Aorta (tissue), 5 donors: ENCODE measurements at regions not wholly inside any gene's neighbourhood (a gene's known extent, or its start where the extent isn't known, plus 50 kb on each side); places are given as distances from the start of the nearest gene placed in this dataset.
"Not testable (repeated sequence)": the region's sequence is repeated elsewhere in the genome, so short reads cannot be mapped to it uniquely, and the experiment has no call there.

Experiments
- ATAC-seq: fragments of 200-7000 bp; cut with Tn5 transposase; one replicate; pipeline ENCODE4 v1.9.1; 2022; ENCODE audit warnings: moderate library complexity; ENCODE audit not compliant: low FRiP score
- DNase-seq, 2 donors: peaks; one replicate each; pipeline ENCODE4 v3.0.0-alpha.2; 2020
- H3K27ac ChIP-seq, 2 donors: one replicate each; pipeline ENCODE4 v1.5.1; 2013; ENCODE audit warnings: low read length in 2 of 2, mild to moderate bottlenecking in 2 of 2, moderate library complexity in 2 of 2, control low read depth in 1 of 2, inconsistent platforms in 1 of 2, low read depth in 1 of 2
- H3K27me3 ChIP-seq, 2 donors: one replicate each; pipeline ENCODE4 v1.6.1; 2013; ENCODE audit warnings: control low read depth in 1 of 2, low read length in 1 of 2, mild to moderate bottlenecking in 1 of 2, moderate library complexity in 1 of 2; ENCODE audit not compliant: insufficient read depth in 2 of 2, control insufficient read depth in 1 of 2
- H3K36me3 ChIP-seq, 2 donors: one replicate each; pipeline ENCODE4 v1.6.1; 2013; ENCODE audit warnings: control low read depth in 1 of 2, low read length in 1 of 2, mild to moderate bottlenecking in 1 of 2; ENCODE audit not compliant: insufficient read depth in 2 of 2, control insufficient read depth in 1 of 2
- H3K4me1 ChIP-seq, 2 donors: one replicate each; pipeline ENCODE4 v1.6.1; 2013; ENCODE audit warnings: low read length in 2 of 2, control low read depth in 1 of 2, mild to moderate bottlenecking in 1 of 2, moderate library complexity in 1 of 2; ENCODE audit not compliant: insufficient read depth in 2 of 2, control insufficient read depth in 1 of 2
- H3K4me3 ChIP-seq, 2 donors: one replicate each; pipeline ENCODE4 v1.5.1; 2013; ENCODE audit warnings: low read length in 2 of 2, control low read depth in 1 of 2, mild to moderate bottlenecking in 1 of 2
- H3K9me3 ChIP-seq: one replicate; pipeline ENCODE4 v1.6.1; 2013; ENCODE audit warnings: mild to moderate bottlenecking, low read length; ENCODE audit not compliant: control insufficient read depth
- WGBS, 2 donors: extraction: QIAGEN DNeasy Blood & Tissue Kit; methylation state at CpG; one replicate each; pipeline ENCODE4 v1.1.7; 2013; 5-methylcytosine and 5-hydroxymethylcytosine counted together
- intact Hi-C, 2 donors: fragments of 100-400 bp; cut with DNase I; formaldehyde crosslinking; loops; one replicate each; pipeline versions ENCODE4 v1.14.2 to v1.15.0; 2022
- donor health status: healthy with polysubstance abuse.
- donor health status: Bipolar disorder and iron deficiency.
- donor health status: DM: no; HTN: no; CAD: no.
- donor health status: DM: no; HTN: no; CAD: no.
- donor health status: DM: yes; HTN: yes; CAD: no.

DNA sequence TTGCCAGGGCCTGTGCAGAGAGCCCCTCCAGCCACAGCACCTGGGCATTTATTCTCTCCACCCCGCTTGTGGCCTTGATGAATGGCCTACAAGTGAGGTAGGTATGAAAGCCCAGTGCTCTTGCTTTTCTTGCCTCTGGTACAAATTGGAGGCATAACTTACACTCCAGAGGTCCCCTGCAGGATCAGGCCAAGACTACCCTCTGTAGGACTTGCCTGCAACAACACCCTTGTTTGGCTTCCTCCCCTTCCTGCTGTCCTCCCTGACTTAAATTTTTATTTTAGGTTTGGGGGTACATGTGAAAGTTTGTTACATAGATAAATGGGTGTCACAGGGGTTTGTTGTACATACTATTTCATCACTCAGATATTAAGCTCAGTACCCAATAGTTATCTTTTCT lies 95.7 kb downstream of the CDC42EP3 start:
- intact Hi-C loops = loop anchor here in 1 of 2 donors (5.0 kb wide), 1 partner anchor 37 kb away; no protein-coding TSS in a partner anchor
- H3K4me1 ChIP-seq = peaks cover 0 to 2% of the 10 kb centered on the region in 2 donors
- ATAC-seq (no peak), DNase-seq (no peak)
- H3K4me3 ChIP-seq = no peak overlapping the region
- no peaks in the 10 kb centered on the region for H3K36me3 ChIP-seq
- 95 to 97% methylated on average over 1 of the region's 1 CpG for WGBS, 2 donors
- H3K27ac ChIP-seq = no peak overlapping the region
- no peaks in the 10 kb centered on the region for H3K9me3 ChIP-seq
- no peaks in the 10 kb centered on the region for H3K27me3 ChIP-seq

DNA sequence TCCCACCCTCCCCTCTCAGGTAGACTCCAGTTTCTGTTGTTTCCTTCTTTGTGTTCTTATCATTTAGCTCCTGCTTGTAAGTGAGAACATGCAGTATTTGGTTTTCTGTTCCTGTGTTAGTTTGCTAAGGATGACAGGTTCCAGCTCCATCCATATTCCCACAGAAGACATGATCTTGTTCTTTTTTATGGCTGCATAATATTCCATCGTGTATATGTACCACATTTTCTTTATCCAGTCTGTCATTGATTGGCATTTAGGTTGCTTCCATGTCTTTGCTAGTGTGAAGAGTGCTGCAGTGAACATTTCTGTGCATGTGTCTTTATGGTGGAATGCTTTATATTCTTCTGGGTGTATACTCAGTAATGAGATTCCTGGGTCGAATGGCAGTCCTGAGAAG lies 95.2 kb downstream of the CDC42EP3 start:
- not testable (repeated sequence) for H3K27me3 ChIP-seq, ATAC-seq, H3K4me1 ChIP-seq, H3K9me3 ChIP-seq, DNase-seq, H3K36me3 ChIP-seq, H3K4me3 ChIP-seq, H3K27ac ChIP-seq
- intact Hi-C loops = loop anchor here in 1 of 2 donors (5.0 kb wide), 1 partner anchor 36 kb away; no protein-coding TSS in a partner anchor
- 91 to 95% methylated on average over 2 of the region's 2 CpGs for WGBS, 2 donors

DNA sequence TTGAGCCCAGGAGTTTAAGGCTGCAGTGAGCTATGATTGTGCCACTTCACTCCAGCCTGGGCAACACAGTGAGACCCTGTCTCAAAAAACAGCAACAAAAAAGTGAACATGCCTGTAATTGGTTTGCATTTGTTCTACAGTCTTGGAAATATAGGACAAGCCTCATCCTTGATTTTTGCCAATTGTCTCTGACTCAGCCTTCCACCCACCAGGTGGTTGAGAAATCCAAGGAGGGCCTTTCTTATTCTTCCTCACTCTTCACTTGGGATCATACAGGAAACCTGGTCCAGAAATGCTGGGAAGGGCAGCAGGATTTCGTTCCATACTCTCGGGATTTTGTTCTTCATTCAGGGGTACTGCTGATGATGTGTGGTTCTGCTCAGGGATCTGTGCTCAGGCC lies 94.6 kb downstream of the CDC42EP3 start:
- H3K9me3 ChIP-seq = no peaks in the 10 kb centered on the region
- H3K4me3 ChIP-seq = no peak overlapping the region
- H3K4me1 ChIP-seq = peaks cover 0 to 2% of the 10 kb centered on the region in 2 donors
- H3K36me3 ChIP-seq = no peaks in the 10 kb centered on the region
- no peak overlapping the region for H3K27ac ChIP-seq
- WGBS, 2 donors = 96 to 97% methylated on average over 2 of the region's 2 CpGs
- ATAC-seq = no peak
- H3K27me3 ChIP-seq = no peaks in the 10 kb centered on the region
- intact Hi-C loops = loop anchor here in 1 of 2 donors (5.0 kb wide), 1 partner anchor 35 kb away; no protein-coding TSS in a partner anchor
- DNase-seq = no peak

- H3K4me1 ChIP-seq = peaks cover 2 to 8% of the 10 kb centered on the region in 2 donors
- no peak overlapping the region for H3K27ac ChIP-seq
- no peak overlapping the region for H3K4me3 ChIP-seq
- 96 to 97% methylated on average over 3 of the region's 3 CpGs for WGBS, 2 donors
- H3K27me3 ChIP-seq = no peaks in the 10 kb centered on the region
- H3K36me3 ChIP-seq = no peaks in the 10 kb centered on the region
- no peak for ATAC-seq
- H3K9me3 ChIP-seq = no peaks in the 10 kb centered on the region
- intact Hi-C loops = loop anchor here in 1 of 2 donors (5.0 kb wide), 1 partner anchor 33 kb away; no protein-coding TSS in a partner anchor
- no peak for DNase-seq
These were observed 92.2 kb downstream of the CDC42EP3 start for GRCh38 chr2:37579192-37579713.

DNA sequence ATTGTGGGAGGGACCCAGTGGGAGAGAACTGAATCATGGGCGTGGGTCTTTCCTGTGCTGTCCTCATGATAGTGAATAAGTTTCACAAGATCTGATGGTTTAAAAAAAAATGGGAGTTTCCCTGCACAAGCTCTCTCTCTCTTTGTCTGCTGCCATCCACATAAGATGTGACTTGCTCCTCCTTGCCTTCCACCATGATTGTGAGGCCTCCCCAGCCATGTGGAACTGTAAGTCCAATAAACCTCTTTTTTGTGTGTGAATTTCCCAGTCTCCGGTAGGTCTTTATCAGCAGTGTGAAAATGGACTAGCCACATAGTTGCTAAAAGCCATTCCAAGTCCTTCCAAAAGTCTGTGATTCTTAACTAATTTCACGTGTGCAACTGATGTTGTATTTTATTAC lies 91.5 kb downstream of the CDC42EP3 start:
- H3K4me1 ChIP-seq = peaks cover 2 to 11% of the 10 kb centered on the region in 2 donors

DNA sequence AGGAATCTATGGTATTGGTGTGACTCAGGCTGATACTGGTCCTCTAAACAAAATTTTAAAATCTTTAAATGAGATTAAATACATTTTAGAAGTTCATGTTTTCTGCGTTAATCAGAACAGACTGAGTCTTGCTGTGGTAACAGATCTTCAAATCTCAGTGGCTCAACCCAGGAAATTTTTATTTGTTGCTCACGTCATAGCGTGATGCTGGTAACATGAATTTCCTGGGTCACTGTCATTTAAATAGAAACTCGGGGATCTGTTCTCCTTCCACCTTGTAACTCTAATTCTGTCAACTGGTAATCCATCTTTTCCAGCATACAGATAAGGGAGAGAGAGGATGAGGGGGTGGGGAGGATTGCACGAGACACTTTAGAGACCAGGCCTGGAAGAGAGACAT lies 90.0 kb downstream of the CDC42EP3 start:
- no peaks in the 10 kb centered on the region for H3K27me3 ChIP-seq
- ATAC-seq (no peak), DNase-seq (no peak)
- intact Hi-C loops = no loop called here
- WGBS, 2 donors = 91 to 94% methylated on average over 5 of the region's 5 CpGs
- H3K36me3 ChIP-seq = no peaks in the 10 kb centered on the region
- H3K4me1 ChIP-seq = peaks cover 4 to 12% of the 10 kb centered on the region in 2 donors
- H3K4me3 ChIP-seq = no peak overlapping the region
- H3K9me3 ChIP-seq = no peaks in the 10 kb centered on the region
- no peak overlapping the region for H3K27ac ChIP-seq

More for the DNA sequence above, 91.5 kb downstream of the CDC42EP3 start:
- H3K4me3 ChIP-seq, ATAC-seq, DNase-seq, H3K9me3 ChIP-seq, H3K36me3 ChIP-seq, H3K27me3 ChIP-seq, H3K27ac ChIP-seq: not testable (repeated sequence)
- intact Hi-C loops = loop anchor here in 1 of 2 donors (5.0 kb wide), 1 partner anchor 32 kb away; no protein-coding TSS in a partner anchor
- WGBS, 2 donors = 90 to 96% methylated on average over 3 of the region's 3 CpGs

GRCh38 chr2:37582481-37583220 lies 88.8 kb downstream of the CDC42EP3 start:
- Histone ChIP-seq H3K4me3 (peak overlapping the region in 1 of 2 donors; percentile 64), H3K27ac (no peak overlapping the region), H3K4me1 (peaks cover 4 to 14% of the 10 kb centered on the region in 2 donors), H3K36me3 (no peaks in the 10 kb centered on the region), H3K27me3 (no peaks in the 10 kb centered on the region), H3K9me3 (no peaks in the 10 kb centered on the region)
- intact Hi-C loops = no loop called here
- ATAC-seq (no peak), DNase-seq (no peak)
- 18 to 24% methylated on average over 16 of the region's 16 CpGs for WGBS, 2 donors

DNA sequence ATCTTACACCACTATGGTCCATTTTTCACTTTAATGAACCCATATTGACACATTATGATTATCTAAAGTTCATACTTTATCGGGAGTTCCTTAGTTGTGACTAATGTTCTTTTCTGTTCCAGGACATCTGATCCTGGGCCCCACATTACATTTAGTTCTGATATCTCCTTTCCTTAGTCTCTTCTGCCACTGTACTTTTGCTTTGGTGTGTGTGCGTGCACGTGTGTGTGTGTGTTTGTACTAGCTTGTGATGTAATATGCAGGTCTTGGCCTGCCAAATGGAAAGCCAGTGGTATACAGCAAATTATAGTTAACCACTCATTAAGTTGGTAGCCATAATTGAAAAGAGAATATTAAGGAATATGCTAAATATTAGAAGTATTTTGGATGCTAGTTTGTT lies 88.0 kb downstream of the CDC42EP3 start:
- intact Hi-C loops = no loop called here
- Histone ChIP-seq H3K27ac (no peak overlapping the region), H3K4me1 (peaks cover 4 to 14% of the 10 kb centered on the region in 2 donors), H3K9me3 (no peaks in the 10 kb centered on the region), H3K4me3 (no peak overlapping the region), H3K27me3 (no peaks in the 10 kb centered on the region), H3K36me3 (no peaks in the 10 kb centered on the region)
- ATAC-seq (no peak), DNase-seq (no peak)
- 37 to 39% methylated on average over 3 of the region's 3 CpGs for WGBS, 2 donors

DNA sequence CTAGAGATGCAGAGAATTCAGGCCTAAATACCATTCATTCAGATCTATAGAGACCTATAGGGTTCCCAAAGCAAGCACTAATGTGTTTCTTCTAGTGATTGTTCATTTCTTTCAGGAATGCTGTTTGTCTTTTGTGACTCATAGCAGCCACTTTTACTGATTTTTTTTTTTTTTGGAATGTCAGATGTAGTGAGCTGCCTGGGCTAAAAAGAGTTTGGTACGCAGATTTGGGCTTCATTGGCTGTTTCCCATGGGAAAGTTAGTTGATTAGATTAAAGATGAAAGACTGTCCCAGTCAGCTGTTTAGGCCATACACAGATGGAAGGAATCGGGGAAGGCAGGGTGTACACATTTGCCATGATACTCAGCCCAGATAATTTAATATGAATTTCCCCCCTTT lies 87.6 kb downstream of the CDC42EP3 start:
- H3K27ac ChIP-seq = peak overlapping the region in 1 of 2 donors; percentile 50
- H3K9me3 ChIP-seq = no peaks in the 10 kb centered on the region
- no peak for DNase-seq
- peaks cover 4 to 14% of the 10 kb centered on the region in 2 donors for H3K4me1 ChIP-seq
- intact Hi-C loops = no loop called here
- WGBS, 2 donors = 5 to 6% methylated on average over 2 of the region's 2 CpGs
- ATAC-seq = no peak
- no peaks in the 10 kb centered on the region for H3K27me3 ChIP-seq
- no peak overlapping the region for H3K4me3 ChIP-seq
- no peaks in the 10 kb centered on the region for H3K36me3 ChIP-seq
